HTERT RPE-1 (cell line): ENCODE measurements at regions not wholly inside any gene's neighbourhood (a gene's known extent, or its start where the extent isn't known, plus 50 kb on each side); places are given as distances from the start of the nearest gene placed in this dataset.
"Not testable (repeated sequence)": the region's sequence is repeated elsewhere in the genome, so short reads cannot be mapped to it uniquely, and the experiment has no call there.

Experiments used
- in situ Hi-C: fragments of 300-500 bp; cut with MboI; formaldehyde crosslinking; loops from 4 replicates; pipeline ENCODE4 v1.14.3; 2020; ENCODE audit warnings: low sequenced_read_pairs

DNA sequence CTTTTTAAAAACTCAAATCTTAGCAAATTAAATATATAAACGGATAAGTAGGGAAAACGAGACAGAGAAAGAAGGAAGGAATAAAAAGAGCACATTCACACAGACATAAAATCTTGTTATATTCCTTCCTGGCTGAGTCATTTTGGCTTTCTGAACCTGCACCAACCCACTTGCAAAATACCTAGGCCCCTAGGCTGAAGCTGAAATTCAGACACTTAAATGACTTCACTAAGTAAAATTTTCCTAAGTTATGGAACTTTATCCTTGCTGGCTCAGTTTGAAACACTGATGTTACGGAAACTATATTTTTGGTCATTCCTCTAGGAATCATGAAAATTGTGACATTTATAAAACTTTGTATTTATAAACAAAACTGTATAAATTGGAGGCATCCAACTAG lies 462.8 kb upstream of the NFIA start:
- in situ Hi-C loops: no loop called here

DNA sequence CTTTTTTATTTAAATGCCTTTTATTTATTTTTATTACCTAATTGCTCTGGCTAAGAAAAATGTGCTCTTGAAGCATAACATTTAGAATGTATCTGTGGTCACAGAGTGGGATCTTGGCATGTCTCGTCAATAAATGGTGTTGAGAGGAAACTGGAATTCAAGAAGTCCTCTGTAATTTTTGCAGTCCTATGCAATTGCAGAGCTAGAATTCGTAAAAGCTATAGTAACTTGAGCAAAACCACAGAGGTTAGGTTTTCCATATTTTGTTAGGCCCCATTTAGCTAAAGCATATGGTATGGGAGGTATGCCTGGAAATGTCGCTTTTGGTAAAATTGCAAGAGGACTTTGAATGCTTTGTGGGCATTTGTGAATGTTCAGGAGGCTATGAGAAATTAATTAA lies 466.7 kb upstream of the NFIA start:
- in situ Hi-C loops: no loop called here

- in situ Hi-C loops: no loop called here
These were observed 469.6 kb upstream of the NFIA start for GRCh38 chr1:60612790-60613189.

DNA sequence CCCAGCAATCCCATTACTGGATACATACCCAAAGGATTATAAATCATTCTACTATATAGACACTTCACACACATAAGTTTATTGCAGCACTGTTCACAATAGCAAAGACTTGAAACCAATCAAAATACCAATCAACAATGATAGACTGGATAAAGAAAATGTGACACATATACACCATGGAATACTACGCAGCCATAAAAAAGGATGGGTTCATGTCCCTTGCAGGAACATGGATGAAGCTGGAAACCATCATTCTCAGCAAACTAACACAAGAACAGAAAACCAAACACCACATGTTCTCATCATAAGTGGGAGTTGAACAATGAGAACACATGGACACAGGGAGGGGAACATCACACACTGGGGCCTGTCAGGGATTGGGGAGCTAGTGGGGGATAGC lies 475.4 kb upstream of the NFIA start:
- in situ Hi-C loops: not testable (repeated sequence)

DNA sequence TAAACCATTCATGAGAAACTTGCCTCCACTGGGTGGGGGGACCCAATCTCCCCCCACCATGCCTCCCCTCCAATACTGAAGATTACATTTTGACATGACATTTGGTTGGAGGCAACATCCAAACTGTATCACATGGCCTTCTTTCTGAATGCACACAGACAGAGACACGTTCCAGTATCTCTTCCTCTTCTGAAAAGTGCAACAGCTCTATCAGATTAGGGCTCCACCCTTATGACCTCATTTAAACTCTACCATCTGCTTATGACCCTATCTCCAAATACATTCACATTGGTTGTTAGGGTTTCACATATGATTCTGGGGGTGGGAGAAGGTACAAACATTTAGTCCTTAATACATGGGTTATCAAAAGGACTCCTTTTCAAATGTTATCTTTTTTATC lies 481.8 kb upstream of the NFIA start:
- in situ Hi-C loops: no loop called here

GRCh38 chr1:60599574-60599973 lies 482.8 kb upstream of the NFIA start:
- in situ Hi-C loops: no loop called here

DNA sequence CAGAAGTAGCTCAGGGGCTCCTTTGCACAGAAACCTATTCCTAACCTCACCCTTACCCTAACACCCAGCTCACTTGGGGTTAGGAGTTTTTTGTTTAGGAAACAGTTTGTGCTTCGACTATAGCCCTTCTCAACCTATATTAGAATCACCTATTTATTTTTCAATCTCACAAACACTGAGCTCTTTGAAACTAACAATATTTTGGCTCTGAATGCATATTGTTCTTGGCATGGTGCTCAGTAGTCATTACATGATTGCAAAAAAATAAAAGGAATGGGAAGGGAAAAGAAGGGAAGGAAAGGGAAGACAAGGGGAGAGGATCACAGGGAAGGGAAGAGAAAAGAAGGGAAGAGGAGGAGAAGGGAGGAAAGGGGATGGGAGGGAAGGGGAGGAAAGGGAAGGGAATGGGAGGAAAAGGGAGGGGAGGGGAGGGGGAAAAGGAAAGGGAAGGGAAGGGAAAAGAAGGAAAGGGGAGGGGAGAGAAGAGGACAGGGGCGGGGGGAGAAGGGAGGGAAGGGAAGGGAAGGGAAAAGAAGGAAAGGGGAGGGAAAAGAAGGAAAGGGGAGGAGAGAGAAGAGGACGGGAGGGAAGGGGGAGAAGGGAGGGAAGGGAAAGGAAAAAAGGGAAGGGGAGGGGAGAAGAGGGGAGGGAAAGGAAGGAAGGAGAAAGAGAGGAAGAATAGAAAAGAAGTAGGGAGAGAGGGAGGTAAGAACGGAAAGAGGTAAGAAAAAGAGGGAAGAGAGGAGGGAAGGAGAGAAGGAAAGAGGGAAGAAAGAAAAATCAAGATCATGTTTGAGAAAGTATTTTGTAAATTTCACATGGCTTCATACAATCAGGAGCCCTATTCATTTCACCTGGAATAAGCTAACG lies 484.1 kb upstream of the NFIA start:
- in situ Hi-C loops: no loop called here

DNA sequence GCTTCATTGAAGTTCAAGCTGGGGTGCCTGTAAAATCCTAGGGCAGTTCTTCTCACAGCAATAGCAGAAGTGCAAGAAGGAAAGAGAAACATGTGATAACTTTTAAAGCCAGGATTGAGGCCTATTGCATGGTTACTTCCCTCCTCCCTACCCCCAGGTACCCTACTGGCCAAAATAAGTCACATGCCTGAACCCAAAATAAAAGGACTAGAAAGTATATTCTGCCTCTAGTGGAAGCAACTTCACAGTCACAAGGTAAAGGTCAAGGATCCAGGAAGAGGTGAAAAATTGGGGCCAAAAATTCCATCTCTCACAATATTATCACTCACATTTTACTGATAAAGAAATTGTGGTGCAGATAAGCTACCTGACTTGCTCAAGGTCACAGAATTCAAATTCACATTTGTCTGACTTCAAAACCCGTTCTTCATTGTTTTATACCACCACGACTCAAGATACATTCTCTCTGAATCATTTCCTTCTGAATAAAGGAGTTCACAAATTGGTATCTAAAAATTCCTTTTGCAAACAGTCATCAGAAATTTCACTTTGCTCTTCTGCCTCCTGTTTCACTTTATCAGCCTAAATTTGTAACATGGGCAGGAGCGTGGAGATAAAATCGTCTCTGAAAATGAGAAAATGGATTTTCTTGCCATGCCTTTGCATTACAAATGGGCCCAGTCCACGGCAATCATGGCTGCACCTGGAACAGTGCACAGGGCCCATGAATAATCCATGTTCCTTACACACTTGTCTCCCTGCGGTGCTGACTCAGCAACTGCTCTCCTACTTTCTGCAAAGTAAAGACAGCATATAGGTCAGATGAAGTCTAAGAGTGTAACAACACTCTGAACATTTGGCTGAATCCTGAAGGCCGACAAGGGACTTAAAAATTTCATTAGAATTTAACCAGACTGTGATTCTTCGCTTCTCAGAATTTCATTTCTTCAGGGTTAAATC lies 485.3 kb upstream of the NFIA start:
- in situ Hi-C loops: no loop called here

GRCh38 chr1:60591583-60591982 lies 490.8 kb upstream of the NFIA start:
- in situ Hi-C loops: no loop called here

GRCh38 chr1:60589916-60590315 lies 492.4 kb upstream of the NFIA start:
- in situ Hi-C loops: no loop called here

- in situ Hi-C loops: no loop called here
These were observed 493.2 kb upstream of the NFIA start for GRCh38 chr1:60589046-60589748.

DNA sequence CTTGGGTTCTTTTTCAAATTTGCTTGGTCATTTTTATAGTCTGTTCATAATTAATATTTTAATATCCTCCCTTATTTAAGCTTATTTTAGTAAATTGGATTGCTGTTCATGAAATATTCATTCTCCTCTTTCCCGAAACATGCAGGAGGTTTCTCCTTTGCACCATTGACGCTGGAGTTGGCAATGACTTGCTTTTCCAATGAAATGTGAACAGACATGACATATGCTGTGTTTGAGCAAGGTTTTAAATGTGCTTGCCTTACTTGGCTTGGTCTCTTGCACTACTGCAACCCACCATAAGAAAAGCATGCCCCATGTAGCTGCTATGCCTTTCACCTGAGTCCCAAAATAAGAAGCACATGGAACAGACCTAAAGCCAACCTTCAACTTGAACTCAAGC lies 498.0 kb upstream of the NFIA start:
- in situ Hi-C loops: no loop called here

DNA sequence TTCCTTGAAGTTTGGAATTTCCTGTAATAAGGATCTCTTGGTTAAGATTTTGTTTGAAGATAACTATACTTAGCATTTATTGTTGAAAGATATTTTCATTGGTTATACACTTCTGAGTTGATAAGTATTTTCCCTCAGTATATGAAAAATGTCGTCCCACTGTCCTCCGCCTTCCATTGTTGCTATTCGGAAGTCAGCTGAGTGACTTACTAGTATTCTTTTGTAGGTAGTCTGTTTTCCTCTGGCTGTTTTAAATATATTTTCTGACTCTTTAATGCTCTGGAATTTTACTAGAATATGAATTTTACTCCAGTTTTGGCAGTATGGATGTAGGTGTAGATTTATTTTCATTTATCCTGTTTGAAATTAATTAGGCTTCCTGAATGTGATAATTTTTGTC lies 498.7 kb upstream of the NFIA start:
- in situ Hi-C loops: no loop called here

DNA sequence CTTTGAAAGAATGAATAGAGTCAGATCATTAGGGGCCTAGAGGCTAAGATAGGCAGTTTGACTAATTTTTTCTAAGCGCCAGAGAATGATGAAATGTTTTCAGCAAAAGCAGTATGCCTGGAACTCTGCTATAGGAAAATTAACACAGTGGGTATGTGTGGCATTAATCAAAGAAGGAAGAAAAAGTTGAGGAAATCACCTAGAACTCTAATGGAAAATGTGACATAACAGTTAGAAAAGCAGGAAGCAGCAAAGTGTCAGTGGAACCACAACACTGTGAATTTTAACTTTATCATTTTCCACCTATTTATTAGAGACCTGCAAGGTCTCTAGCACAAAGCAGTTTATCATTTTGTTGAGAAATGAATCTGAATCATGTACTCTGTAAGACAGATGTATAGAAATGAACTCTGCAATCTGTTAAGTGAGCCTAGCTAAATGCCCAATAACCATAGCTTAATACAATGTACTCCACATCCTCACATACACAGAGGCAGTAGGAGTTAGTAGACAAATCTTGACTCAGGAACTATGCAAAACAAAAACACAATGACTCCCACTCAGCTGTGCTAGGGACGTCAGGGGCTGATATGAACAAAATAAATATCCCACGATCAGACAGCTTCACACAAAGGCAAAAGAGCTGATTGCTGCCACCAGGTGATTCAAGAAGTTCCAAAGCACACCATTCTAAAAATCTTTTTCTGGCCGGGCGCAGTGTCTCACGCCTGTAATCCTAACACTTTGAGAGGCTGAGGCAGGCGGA lies 500.7 kb upstream of the NFIA start:
- in situ Hi-C loops: no loop called here

GRCh38 chr1:60577029-60577428 lies 503.5 kb upstream of the C1orf87 start:
- in situ Hi-C loops: no loop called here

- in situ Hi-C loops: no loop called here
These were observed 501.9 kb upstream of the C1orf87 start for GRCh38 chr1:60575326-60575977.

- in situ Hi-C loops: no loop called here
These were observed 500.3 kb upstream of the C1orf87 start for GRCh38 chr1:60573726-60574409.

- in situ Hi-C loops: no loop called here
These were observed 499.6 kb upstream of the C1orf87 start for GRCh38 chr1:60573121-60573520.

GRCh38 chr1:60572378-60572777 lies 498.8 kb upstream of the C1orf87 start:
- in situ Hi-C loops: no loop called here
